Activated T-cell treated with anti-CD3 and anti-CD28 coated beads, Interleukin-2, amount 50 U/mL, for 4 hours (primary cell): ENCODE measurements at regions not wholly inside any gene's neighbourhood (a gene's known extent, or its start where the extent isn't known, plus 50 kb on each side); places are given as distances from the start of the nearest gene placed in this dataset.
"Not testable (repeated sequence)": the region's sequence is repeated elsewhere in the genome, so short reads cannot be mapped to it uniquely, and the experiment has no call there.

ENCODE experiments used
- ATAC-seq, 2 donors: fragments of 200-7000 bp; cut with Tn5 transposase; one replicate each; pipeline ENCODE4 v1.10.0; 2021
- DNase-seq: peaks from one replicate; pipeline ENCODE4 v3.0.0-alpha.2; 2020
- H3K27me3 Mint-ChIP-seq: one replicate; pipeline ENCODE4 v1.8.0; 2021; ENCODE audit warnings: low read depth, mixed read lengths
- H3K36me3 Mint-ChIP-seq: one replicate; pipeline ENCODE4 v1.8.0; 2022; ENCODE audit warnings: mixed read lengths; ENCODE audit not compliant: insufficient read depth
- H3K4me1 Mint-ChIP-seq: one replicate; pipeline ENCODE4 v1.8.0; 2021; ENCODE audit warnings: low read depth, mixed read lengths
- H3K4me3 Mint-ChIP-seq: one replicate; pipeline ENCODE4 v1.8.0; 2021; ENCODE audit warnings: mild to moderate bottlenecking, moderate library complexity, mixed read lengths
- H3K9me3 Mint-ChIP-seq: one replicate; pipeline ENCODE4 v1.8.0; 2021; ENCODE audit warnings: mixed read lengths

DNA sequence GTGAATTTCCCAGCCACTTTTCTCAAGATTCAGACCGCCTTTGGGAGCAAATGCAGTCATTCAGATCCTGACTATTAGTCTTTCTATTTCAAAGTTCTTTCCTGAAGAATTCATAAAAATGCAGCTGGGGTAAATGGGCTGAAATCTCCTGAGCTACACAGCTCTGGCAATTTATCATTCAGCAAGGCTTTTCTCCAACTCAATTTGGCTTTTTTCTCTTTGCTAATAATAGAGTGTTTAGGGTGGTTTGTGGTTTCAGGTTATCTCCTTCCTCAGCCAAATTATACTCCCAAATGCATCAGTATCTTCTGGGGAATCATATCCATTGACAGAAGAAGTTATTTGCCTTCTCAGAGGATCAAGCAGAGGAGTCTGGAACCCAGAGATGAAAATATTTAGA is 282.4 kb upstream of the SLC14A2 start:
- DNase-seq (no peak), ATAC-seq (no peak)
- H3K4me1 Mint-ChIP-seq: no peaks in the 10 kb centered on the region
- H3K4me3 Mint-ChIP-seq: no peak overlapping the region
- H3K9me3 Mint-ChIP-seq: no peaks in the 10 kb centered on the region
- peaks cover 2% of the 10 kb centered on the region for H3K27me3 Mint-ChIP-seq
- H3K36me3 Mint-ChIP-seq: no peaks in the 10 kb centered on the region

DNA sequence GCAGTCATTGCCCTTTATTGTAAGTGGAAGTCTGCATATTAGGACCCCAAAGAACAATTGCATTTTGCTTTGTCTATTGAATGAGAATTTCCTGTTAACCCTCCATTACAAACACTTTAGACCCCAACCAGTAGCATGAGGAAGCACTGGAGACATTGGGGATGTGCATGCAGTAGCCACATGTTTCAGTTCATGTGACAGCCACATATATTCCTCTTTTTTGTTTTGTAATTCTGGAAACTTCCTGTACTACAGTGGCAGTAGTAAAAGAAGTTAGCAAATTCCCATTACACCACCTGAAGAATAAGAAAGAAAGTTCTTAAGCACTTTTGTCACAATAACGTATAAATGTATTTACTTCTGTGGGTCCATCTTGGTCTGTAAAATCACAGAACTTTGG is 281.1 kb upstream of the SLC14A2 start:
- H3K4me1 Mint-ChIP-seq: no peaks in the 10 kb centered on the region
- no peaks in the 10 kb centered on the region for H3K36me3 Mint-ChIP-seq
- H3K9me3 Mint-ChIP-seq: no peaks in the 10 kb centered on the region
- peaks cover 2% of the 10 kb centered on the region for H3K27me3 Mint-ChIP-seq
- H3K4me3 Mint-ChIP-seq: no peak overlapping the region
- DNase-seq: no peak
- no peak for ATAC-seq

DNA sequence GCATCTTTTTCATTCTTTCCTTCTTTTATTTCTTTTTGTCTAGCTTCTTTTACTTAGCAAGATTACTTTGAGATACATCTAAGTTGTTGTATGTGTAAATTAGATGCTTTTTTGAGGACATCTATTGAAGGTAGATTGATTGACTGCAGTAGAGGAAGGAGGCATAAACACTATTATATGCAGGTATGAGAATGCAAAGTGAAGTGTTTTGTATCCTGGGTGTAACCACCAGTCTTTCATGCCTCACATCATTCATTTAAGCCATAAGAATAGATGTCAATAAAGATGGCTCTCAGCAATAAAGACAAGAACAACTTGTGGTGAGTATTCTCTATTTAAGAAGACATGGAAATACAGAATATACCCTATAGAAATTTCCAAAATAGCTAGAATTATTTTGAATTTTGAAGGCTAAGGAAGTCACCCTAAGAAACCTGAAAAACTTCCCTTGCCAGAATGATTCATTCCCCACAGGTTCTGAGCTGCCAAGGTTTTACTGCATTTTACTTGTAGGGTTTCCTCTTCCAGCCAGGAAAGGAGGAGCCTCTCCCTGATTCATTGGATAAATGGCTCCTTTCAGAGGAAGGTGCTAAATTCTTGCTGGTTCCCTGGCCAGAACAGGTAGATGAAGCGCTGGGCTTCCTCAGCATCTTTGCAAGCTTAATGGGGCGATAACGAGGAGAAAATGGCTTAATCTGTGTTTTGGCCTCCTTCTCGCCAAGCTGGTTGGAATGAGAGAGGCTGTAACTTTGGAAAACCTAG is 279.8 kb upstream of the SLC14A2 start:
- Mint-ChIP-seq H3K27me3 (peaks cover 2% of the 10 kb centered on the region), H3K4me3 (no peak overlapping the region)
- no peak for DNase-seq

DNA sequence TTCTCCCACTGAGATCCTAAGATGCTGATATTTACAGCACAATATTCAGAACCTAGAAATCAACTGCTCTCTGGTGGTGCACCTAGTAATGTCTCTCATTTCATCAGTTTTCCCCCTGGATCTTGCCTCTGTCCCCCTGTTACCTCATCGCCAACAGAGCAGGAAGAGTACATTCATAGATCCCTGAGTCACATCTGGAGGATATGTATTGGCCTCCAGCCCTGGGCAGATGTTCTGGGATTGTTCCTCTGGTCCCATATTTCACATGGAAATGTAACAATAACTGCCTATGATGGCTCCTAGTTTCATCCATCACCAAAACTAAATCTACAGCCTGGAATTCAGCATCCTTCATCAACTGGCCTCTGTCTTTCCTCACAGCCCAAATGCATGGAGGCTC is 278.8 kb upstream of the SLC14A2 start:
- H3K4me1 Mint-ChIP-seq: no peaks in the 10 kb centered on the region
- H3K36me3 Mint-ChIP-seq: no peaks in the 10 kb centered on the region
- no peak for DNase-seq
- no peak overlapping the region for H3K4me3 Mint-ChIP-seq
- ATAC-seq: no peak
- peaks cover 2% of the 10 kb centered on the region for H3K27me3 Mint-ChIP-seq
- no peaks in the 10 kb centered on the region for H3K9me3 Mint-ChIP-seq

More for the DNA sequence above, 279.8 kb upstream of the SLC14A2 start:
- Mint-ChIP-seq H3K36me3 (no peaks in the 10 kb centered on the region), H3K9me3 (no peaks in the 10 kb centered on the region), H3K4me1 (no peaks in the 10 kb centered on the region)
- ATAC-seq: no peak

DNA sequence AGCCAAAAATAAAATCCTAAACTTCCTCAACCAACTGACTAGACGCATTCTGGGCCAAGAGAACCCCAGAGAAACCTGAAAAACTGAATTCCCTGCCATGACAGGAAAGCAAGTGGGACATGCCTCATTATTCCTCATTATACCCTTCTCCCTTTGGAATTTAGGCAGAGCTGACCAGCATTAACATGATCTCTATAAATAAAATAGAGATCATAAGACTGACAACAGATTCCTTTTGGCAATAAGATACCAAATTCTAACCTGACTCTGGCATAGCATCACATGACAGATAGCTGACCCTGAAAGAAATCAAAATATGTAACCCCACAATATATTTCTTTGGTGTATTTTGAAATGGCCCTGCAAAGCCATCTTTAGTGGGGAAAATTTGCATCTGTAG is 277.8 kb upstream of the SLC14A2 start:
- DNase-seq (no peak), ATAC-seq (no peak)
- Mint-ChIP-seq H3K27me3 (peaks cover 5% of the 10 kb centered on the region), H3K4me3 (no peak overlapping the region), H3K4me1 (no peaks in the 10 kb centered on the region), H3K9me3 (no peaks in the 10 kb centered on the region), H3K36me3 (no peaks in the 10 kb centered on the region)

DNA sequence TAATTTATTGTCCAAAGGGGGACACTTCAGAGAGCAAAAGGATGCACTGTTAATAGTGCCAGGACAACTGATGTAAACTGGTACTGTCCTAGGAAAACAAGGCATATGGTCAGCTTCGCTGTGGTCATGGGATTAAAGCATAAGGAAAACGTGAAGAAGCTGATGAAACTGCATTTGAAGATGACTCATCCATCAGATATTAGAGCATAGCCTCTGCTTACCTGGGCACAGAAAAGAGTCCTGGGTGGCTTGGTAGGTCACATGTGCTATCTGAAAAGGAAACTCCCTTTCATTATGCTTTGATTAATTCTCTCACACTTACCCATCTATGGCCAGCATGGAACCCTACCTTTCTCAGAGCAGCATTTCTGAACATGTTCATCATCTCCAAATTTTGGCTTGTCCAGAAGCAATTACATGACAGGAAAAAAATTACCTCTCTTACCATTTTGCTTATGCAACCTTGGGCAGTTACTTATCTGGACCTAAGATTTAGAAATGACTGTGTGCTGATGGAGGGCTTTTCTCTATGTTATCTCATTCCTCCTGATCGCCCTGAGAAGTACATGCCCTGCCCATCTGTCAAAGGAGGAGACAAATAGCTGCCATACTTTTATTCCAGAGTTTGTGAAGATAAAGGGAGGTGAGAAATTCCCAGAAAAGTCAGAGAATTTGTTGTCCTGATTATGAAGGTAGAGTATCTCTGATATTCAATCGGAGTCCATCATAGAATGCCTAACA is 275.3 kb upstream of the SLC14A2 start:
- DNase-seq (no peak), ATAC-seq (no peak)
- Mint-ChIP-seq H3K4me1 (no peaks in the 10 kb centered on the region), H3K9me3 (no peaks in the 10 kb centered on the region), H3K36me3 (no peaks in the 10 kb centered on the region), H3K4me3 (no peak overlapping the region), H3K27me3 (peaks cover 5% of the 10 kb centered on the region)

DNA sequence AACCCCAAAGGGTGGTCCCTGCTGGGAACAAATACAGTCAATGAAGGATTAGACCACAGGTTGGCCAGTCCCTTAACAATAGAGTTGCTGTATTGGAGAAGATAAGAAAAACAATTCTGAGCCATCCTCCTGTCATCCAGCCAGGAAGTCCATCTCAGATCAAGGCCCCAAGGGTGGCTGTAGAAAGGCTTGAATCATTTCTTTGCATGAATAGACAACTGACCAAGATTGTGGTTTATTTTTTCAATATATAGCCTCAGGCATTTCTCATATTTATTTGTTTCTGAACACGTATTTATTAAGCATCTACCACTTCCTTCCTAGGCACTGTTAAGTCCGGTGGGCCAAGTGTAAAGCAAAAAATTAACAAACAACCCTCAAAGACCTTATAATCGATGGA is 274.4 kb upstream of the SLC14A2 start:
- H3K9me3 Mint-ChIP-seq: no peaks in the 10 kb centered on the region
- no peak for ATAC-seq
- no peaks in the 10 kb centered on the region for H3K4me1 Mint-ChIP-seq
- DNase-seq: no peak
- peaks cover 3% of the 10 kb centered on the region for H3K27me3 Mint-ChIP-seq
- H3K36me3 Mint-ChIP-seq: no peaks in the 10 kb centered on the region
- H3K4me3 Mint-ChIP-seq: no peak overlapping the region

DNA sequence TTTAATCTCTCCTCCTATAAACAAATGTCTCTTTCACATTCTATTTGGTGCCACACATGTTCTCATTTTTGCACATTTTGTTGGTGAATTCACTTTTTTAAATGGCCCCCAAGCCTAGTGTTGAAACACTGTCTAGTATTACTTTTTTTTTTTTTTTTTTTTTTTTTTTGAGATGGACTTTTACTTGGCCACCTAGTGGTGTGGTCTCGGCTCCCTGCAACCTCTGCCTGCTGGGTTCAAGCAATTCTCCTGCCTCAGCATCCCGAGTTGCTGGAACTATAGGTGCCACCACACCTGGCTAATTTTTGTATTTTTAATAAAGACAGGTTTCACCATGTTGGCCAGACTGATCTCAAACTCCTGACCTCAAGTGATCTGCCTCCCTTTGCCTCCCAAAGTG is 273.8 kb upstream of the SLC14A2 start:
- DNase-seq (no peak), ATAC-seq (no peak)
- Mint-ChIP-seq H3K4me3 (no peak overlapping the region), H3K9me3 (no peaks in the 10 kb centered on the region), H3K36me3 (no peaks in the 10 kb centered on the region), H3K27me3 (peaks cover 3% of the 10 kb centered on the region), H3K4me1 (no peaks in the 10 kb centered on the region)

DNA sequence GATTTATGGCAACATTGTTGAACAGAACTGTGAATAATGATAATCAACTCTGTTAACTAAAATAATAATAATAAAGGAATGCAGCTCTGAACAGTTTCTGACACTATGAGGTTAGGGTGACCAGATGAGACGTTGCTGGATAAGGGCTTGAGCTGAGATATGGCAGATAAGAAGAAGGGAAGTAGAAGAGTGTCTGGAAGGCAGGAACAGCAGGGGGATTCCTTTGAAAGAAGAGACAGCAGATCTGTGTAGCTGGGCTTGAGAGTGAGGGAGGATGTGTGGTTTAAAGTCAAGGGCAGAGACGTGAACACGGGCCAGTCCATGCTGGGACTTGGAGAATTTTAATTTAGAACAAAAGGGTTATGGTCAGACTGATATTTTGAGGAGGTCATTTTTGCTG is 273.1 kb upstream of the SLC14A2 start:
- H3K4me3 Mint-ChIP-seq: no peak overlapping the region
- no peaks in the 10 kb centered on the region for H3K36me3 Mint-ChIP-seq
- no peaks in the 10 kb centered on the region for H3K9me3 Mint-ChIP-seq
- ATAC-seq: no peak
- no peak for DNase-seq
- H3K4me1 Mint-ChIP-seq: no peaks in the 10 kb centered on the region
- peaks cover 3% of the 10 kb centered on the region for H3K27me3 Mint-ChIP-seq

DNA sequence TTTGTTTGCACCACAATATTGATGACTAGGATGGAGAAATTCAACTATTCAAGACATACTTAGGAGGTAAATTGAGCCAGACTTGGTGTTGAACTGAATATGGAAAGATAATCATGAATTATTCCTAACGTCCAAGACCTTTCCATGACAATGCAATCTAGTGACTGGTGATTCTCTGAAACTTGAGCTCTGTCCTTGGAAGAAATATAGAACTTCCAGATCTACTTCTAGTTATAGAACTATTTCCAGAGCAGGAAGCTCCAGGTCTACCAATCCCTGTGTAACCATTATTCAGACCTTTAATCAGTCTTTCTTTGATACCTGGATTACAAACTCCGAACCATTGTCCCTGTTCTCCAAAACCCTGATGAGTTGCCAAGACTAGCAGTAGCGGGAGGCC is 272.6 kb upstream of the SLC14A2 start:
- H3K27me3 Mint-ChIP-seq: peaks cover 3% of the 10 kb centered on the region
- DNase-seq (no peak), ATAC-seq (no peak)
- H3K9me3 Mint-ChIP-seq: no peaks in the 10 kb centered on the region
- H3K4me1 Mint-ChIP-seq: no peaks in the 10 kb centered on the region
- H3K36me3 Mint-ChIP-seq: no peaks in the 10 kb centered on the region
- H3K4me3 Mint-ChIP-seq: no peak overlapping the region

DNA sequence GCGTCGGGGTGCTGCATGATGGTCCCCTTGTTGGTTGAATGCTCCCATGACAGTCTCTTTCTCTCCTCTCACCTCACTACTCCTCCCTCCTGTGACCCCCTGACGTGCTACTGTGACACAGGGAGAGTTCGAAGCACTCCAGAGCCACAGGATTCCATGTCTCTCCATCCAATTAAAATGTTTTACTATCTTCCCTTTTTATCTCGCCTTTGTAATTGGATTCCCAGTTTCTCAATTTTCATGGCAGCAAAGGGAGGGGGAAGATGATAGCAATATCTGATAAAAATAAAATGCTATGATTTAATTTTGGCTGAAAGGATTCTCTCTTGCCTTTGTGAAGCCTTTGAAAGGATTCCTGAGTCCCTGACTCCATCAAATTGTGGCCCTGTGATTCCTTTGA is 271.9 kb upstream of the SLC14A2 start:
- no peak overlapping the region for H3K4me3 Mint-ChIP-seq
- ATAC-seq (no peak), DNase-seq (no peak)
- H3K36me3 Mint-ChIP-seq: no peaks in the 10 kb centered on the region
- H3K9me3 Mint-ChIP-seq: no peaks in the 10 kb centered on the region
- H3K4me1 Mint-ChIP-seq: no peaks in the 10 kb centered on the region
- peaks cover 3% of the 10 kb centered on the region for H3K27me3 Mint-ChIP-seq

DNA sequence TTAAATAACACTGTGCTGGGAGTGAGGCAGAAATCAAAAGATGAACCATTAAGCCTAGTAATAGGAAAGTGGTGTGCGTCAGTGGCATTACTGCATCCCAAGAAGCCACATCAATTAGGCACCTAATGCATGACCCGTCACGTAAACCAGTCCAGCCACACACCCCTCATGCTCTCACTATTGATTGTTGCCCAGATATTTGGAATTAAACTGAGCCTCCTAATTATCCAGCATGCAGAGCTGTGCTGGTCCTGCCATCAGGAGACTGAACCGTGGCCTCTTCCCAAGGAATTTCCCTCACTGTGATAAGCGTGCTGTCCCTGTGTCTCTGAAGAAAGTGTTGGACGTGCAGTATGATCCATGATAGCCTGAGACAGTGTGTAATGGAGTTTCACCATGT is 270.6 kb upstream of the SLC14A2 start:
- H3K4me1 Mint-ChIP-seq, H3K27me3 Mint-ChIP-seq, H3K4me3 Mint-ChIP-seq, H3K9me3 Mint-ChIP-seq, ATAC-seq, DNase-seq, H3K36me3 Mint-ChIP-seq: not testable (repeated sequence)

DNA sequence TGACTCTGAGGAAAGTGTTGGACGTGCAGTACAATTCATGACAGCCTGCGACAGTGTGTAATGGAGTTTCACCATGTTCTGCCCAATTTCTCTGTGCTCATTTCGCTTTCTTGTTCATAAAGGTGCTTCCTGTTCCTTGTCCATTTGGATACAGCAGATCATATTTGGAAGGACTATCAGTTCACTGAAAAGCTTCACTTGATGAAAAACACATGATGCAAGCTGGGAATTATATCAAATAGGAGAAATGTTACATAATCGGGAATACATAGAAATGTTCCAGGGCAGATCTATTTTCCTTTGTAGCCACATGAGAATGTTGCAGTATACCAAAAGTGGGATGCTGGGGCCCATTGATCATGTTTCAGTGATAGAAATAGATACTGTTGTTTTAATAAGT is 266.3 kb upstream of the SLC14A2 start:
- no peak for DNase-seq
- no peak for ATAC-seq
- H3K27me3 Mint-ChIP-seq: no peaks in the 10 kb centered on the region
- H3K36me3 Mint-ChIP-seq: no peaks in the 10 kb centered on the region
- H3K9me3 Mint-ChIP-seq: no peaks in the 10 kb centered on the region
- no peak overlapping the region for H3K4me3 Mint-ChIP-seq
- no peaks in the 10 kb centered on the region for H3K4me1 Mint-ChIP-seq

DNA sequence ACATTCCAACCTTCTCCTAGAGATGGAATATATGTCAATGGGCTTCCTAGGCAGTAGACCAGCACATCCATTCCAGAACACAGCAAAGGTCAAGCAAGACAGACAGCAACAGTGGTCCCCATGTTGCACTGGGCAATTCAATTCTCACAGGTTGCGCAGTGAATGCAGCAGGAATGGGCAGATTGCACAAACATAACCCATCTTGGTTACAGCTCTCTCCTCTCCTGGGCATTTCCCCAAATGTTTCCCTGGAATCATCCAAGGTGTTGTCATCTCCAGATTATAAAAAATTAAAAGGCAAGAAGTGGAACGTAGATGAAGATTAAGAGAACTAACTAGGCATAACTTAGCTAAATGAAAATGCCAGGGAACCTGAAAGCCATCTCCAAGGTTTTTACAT is 265.8 kb upstream of the SLC14A2 start:
- no peaks in the 10 kb centered on the region for H3K9me3 Mint-ChIP-seq
- DNase-seq: no peak
- H3K4me3 Mint-ChIP-seq: no peak overlapping the region
- H3K27me3 Mint-ChIP-seq: no peaks in the 10 kb centered on the region
- no peaks in the 10 kb centered on the region for H3K4me1 Mint-ChIP-seq
- ATAC-seq: no peak
- no peaks in the 10 kb centered on the region for H3K36me3 Mint-ChIP-seq

DNA sequence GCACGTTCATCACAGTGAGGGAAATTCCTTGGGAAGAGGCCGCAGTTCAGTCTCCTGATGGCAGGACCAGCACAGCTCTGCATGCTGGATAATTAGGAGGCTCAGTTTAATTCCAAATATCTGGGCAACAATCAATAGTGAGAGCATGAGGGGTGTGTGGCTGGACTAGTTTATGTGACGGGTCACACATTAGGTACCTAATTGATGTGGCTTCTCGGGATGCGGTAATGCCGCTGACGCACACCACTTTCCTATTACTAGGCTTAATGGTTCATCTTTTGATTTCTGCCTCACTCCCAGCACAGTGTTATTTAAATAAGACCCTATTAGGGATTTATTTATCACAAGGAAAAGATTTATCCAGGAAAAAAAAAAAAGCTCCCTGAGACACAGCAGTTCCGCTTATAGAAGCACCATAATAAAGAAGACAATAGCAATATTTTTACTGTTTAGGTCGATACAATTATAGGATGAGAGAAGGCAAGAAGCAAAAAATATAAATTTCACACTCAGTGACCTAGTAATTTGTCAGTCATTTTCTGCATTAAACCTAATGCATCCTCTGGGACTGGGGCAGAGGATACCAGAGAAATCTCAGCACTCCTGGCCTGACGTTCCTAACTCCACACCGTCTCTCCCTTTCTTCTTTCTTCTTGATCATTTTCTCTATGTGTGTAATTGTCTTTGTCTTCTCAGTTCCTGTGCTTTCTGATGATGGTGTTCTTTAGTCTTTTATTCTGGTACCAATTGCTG is 264.7 kb upstream of the SLC14A2 start:
- H3K36me3 Mint-ChIP-seq: no peaks in the 10 kb centered on the region
- no peaks in the 10 kb centered on the region for H3K9me3 Mint-ChIP-seq
- H3K4me1 Mint-ChIP-seq: no peaks in the 10 kb centered on the region
- DNase-seq (no peak), ATAC-seq (no peak)
- no peak overlapping the region for H3K4me3 Mint-ChIP-seq
- no peaks in the 10 kb centered on the region for H3K27me3 Mint-ChIP-seq
